ENCODE measurements at regions not wholly inside any gene's neighbourhood (a gene's known extent, or its start where the extent isn't known, plus 50 kb on each side); places are given as distances from the start of the nearest gene placed in this dataset.

GRCh38 chr16:13742928-13743327 is 177.0 kb upstream of the ERCC4 start:
- no peak for DNase-seq

GRCh38 chr16:13743571-13743970 is 176.4 kb upstream of the ERCC4 start:
- no peak for DNase-seq

GRCh38 chr16:13756411-13757140 is 163.4 kb upstream of the ERCC4 start:
- DNase-seq: no peak

GRCh38 chr16:13766334-13766733 is 153.6 kb upstream of the ERCC4 start:
- no peak for DNase-seq

GRCh38 chr16:13767215-13767614 is 152.7 kb upstream of the ERCC4 start:
- DNase-seq: no peak

- no peak for DNase-seq
These were observed 151.5 kb upstream of the ERCC4 start for GRCh38 chr16:13768471-13768870.

GRCh38 chr16:13770436-13770835 is 149.5 kb upstream of the ERCC4 start:
- no peak for DNase-seq

GRCh38 chr16:13772782-13773181 is 147.2 kb upstream of the ERCC4 start:
- DNase-seq: no peak

GRCh38 chr16:13779676-13780075 is 140.3 kb upstream of the ERCC4 start:
- DNase-seq: no peak

- no peak for DNase-seq
These were observed 139.4 kb upstream of the ERCC4 start for GRCh38 chr16:13780406-13781168.

- no peak for DNase-seq
These were observed 138.8 kb upstream of the ERCC4 start for GRCh38 chr16:13781169-13781564.

- DNase-seq: no peak
These were observed 138.2 kb upstream of the ERCC4 start for GRCh38 chr16:13781575-13782338.

- no peak for DNase-seq
These were observed 128.9 kb upstream of the ERCC4 start for GRCh38 chr16:13791095-13791494.

GRCh38 chr16:13793841-13794409 is 126.0 kb upstream of the ERCC4 start:
- peak in 10 of 14 donors; percentile 0 to 55 (median 18) for DNase-seq

GRCh38 chr16:13795131-13795530 is 124.8 kb upstream of the ERCC4 start:
- no peak for DNase-seq

GRCh38 chr16:13797718-13798117 is 122.2 kb upstream of the ERCC4 start:
- no peak for DNase-seq

- no peak for DNase-seq
These were observed 121.7 kb upstream of the ERCC4 start for GRCh38 chr16:13798211-13798610.

GRCh38 chr16:13803974-13804373 is 116.0 kb upstream of the ERCC4 start:
- DNase-seq: no peak

- DNase-seq: no peak
These were observed 114.0 kb upstream of the ERCC4 start for GRCh38 chr16:13805951-13806350.

GRCh38 chr16:13806671-13807070 is 113.3 kb upstream of the ERCC4 start:
- no peak for DNase-seq

- no peak for DNase-seq
These were observed 111.9 kb upstream of the ERCC4 start for GRCh38 chr16:13808102-13808501.

- no peak for DNase-seq
These were observed 110.2 kb upstream of the ERCC4 start for GRCh38 chr16:13809765-13810164.

GRCh38 chr16:13811834-13812233 is 108.1 kb upstream of the ERCC4 start:
- DNase-seq: no peak

Measured in C1 segment of cervical spinal cord (tissue), 14 donors.